OCI-M1 (cell line): ENCODE measurements at regions not wholly inside any gene's neighbourhood (a gene's known extent, or its start where the extent isn't known, plus 50 kb on each side); places are given as distances from the start of the nearest gene placed in this dataset.
A peak's percentile ranks its signal among the peaks of the same experiment; 100 is the strongest.

Experiments
- DNase-seq: peaks from one replicate; lab custom pipeline; 2025; lab: John Stamatoyannopoulos, UW

DNA sequence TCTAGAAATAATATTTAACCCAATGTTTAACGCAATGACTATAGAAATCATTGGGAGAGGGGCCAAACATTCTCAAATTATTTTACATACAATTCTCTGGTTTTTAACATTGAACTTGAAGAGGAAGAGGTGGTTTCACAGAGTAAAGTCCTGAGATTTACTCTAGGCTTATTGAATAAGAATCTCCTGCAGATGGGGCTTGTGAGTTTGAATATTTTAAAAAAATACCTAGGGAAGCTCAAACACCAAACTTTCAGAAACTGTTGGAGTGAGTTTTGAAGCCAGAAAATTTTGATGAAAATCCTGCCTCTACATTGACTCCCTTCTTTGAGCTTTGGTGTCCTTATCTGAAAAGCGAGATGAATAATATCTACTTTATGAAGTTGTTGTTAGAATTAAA is 906.6 kb downstream of the TUSC7 start:
- DNase-seq, result no peak

- no peak for DNase-seq
Measured at GRCh38 chr3:117617906-117618305, 908.3 kb downstream of the TUSC7 start.

DNA sequence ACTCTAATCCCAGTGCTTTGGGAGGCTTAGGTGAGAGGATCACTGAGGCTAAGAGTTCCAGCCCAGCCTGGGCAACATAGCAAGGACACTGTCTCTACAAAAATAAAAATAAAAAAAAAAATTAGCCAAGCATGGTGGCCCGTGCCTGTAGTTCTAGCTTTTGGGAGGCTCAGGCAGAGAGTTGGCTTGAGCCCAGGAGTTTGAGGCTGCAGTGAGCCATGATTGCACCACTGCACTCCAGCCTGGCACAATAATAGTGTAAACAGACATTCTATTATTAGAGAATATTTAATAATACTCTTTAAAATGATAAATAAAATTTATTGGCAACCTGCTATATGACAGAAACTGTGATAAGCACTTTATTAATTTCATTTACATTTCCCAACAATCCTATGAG is 908.9 kb downstream of the TUSC7 start:
- DNase-seq, result no peak

DNA sequence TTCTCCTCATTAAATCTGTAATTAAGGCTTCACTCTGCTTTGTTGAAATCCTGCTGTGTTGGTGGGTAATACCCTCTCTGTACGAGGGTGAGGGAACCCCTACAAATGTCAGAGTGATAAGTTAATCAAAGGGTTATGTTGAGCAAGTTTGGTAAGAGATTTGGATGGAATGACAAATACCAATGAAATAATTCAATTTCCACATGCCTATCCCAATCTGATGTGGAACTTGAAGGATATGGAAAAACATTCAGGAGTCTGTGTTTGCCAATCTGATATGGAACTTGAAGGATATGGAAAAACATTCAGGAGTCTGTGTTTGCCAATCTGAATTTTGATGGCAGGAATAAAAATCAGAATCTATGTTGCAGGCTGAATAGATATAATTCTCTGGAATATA is 910.2 kb downstream of the TUSC7 start:
- no peak for DNase-seq

GRCh38 chr3:117622171-117622841 is 912.7 kb downstream of the TUSC7 start:
- DNase-seq, result no peak

DNA sequence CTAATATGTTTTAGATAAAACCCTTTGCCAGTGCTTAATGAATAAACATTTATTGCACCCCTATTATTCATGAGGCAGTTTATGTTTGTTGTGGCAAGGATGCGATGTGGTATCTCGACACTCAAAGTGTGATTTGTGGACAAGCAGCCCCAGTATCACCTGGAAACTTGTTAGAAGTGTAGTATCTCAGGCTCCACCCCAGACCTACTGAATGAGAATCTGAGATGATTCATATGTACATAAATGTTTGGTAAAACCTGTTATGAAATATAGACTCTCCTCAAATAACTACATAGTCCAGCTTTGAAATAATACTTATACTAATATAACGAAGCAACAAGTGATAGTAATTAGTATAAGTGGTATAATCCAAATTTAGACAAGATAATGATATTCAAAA is 914.8 kb downstream of the TUSC7 start:
- no peak for DNase-seq

GRCh38 chr3:117625174-117625573 is 915.6 kb downstream of the TUSC7 start:
- DNase-seq, result no peak

DNA sequence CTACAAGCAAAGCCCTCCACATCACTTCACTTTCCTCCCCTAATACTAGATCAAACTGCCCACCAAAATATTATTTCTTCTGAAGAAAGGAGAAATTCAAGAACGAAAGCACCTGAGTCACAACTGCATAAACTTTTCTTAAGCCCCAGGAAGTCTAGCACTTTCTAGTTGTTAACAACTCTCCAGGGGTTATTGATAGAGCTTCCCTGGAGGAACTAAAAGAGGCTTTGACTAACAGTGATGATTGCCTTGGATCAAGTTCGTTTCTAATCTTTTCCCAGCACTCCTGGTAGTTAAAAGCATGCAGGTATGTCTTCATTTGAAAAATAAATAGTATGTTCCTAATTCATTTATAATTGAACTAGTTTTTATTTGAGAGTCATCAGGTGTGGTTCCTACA is 917.0 kb downstream of the TUSC7 start:
- DNase-seq, result no peak

GRCh38 chr3:117628823-117629291 is 919.3 kb downstream of the TUSC7 start:
- DNase-seq, result no peak

DNA sequence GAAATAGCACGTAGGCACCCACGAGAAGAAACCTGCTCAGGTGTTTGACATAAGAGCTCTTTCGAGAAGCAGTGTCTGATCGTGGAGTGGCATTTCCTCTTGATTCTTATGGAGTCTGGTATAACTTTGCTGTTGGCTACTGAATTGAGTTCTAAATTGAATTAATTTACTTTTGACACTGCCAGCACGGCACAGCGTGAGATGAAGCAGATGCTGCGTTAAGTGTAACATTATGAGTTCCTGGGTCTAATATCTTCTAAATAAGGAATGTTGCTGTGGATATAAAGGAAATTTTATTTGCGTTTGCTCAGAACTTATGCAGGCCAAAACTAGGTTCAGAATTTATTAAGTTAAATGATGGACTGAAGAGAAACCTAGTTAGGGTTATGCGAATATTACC is 919.9 kb downstream of the TUSC7 start:
- no peak for DNase-seq

DNA sequence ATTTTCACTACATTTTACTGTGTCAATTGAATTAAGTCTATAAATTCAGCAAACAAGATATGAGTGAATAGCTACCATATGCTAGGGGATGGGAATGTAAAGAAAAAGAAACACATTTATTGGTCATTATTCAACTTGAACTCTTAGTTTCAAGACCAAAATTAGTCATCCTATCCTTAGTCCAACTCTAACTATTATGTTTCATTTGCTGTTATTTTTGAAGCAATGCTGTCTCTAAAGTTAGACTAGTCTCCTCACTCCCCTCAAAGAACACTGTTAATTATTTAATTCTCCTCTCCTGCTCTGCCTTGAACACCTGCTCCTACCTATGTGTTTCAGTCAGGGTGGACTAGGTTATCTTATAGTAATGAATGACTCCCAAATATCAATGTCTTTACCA is 920.9 kb downstream of the TUSC7 start:
- no peak for DNase-seq

DNA sequence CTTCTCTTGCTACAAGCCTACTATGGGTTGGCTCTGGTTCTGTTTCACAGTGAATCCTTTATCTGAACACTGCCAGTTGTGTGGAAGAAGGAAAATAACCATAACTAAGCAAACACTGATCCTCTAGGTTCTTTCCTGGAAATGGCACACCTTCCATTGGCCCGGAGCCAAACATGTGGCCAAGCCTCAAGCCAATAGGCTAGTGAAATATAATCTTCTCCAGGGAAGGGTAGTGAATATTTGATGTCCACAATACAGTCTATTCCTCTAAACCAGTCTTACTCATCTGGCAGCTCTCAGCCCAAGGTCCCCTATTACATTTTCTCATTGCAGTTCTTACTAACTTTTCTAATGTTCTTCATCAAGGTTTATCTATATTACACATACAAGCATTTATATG is 921.3 kb downstream of the TUSC7 start:
- DNase-seq, result no peak

- no peak for DNase-seq
Measured at GRCh38 chr3:117631781-117632180, 922.2 kb downstream of the TUSC7 start.

GRCh38 chr3:117632191-117632590 is 922.6 kb downstream of the TUSC7 start:
- DNase-seq, result no peak

GRCh38 chr3:117633207-117633606 is 923.6 kb downstream of the TUSC7 start:
- DNase-seq, result no peak

DNA sequence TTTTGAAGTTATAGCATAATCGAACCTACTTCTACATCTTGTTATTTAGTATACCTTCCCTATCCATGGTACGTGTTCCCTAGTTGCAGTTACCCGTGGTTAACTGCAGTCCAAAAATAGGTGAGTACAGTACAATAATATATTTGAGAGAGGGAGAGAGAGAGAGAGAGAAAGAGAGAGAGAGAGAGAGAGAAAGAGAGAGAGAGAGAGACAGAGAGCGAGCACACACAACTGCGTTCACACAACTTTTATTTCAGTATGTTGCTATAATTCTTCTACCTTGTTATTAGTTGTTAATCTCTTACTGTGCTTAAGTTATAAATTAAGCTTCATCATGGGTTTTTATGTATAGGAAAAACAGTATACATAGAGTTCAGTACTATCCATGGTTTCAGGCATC is 928.1 kb downstream of the TUSC7 start:
- DNase-seq, result no peak

GRCh38 chr3:117644203-117644602 is 934.6 kb downstream of the TUSC7 start:
- DNase-seq, result no peak

- no peak for DNase-seq
Measured at GRCh38 chr3:117645561-117646242, 936.1 kb downstream of the TUSC7 start.

GRCh38 chr3:117647435-117647834 is 937.9 kb downstream of the TUSC7 start:
- DNase-seq, result no peak

DNA sequence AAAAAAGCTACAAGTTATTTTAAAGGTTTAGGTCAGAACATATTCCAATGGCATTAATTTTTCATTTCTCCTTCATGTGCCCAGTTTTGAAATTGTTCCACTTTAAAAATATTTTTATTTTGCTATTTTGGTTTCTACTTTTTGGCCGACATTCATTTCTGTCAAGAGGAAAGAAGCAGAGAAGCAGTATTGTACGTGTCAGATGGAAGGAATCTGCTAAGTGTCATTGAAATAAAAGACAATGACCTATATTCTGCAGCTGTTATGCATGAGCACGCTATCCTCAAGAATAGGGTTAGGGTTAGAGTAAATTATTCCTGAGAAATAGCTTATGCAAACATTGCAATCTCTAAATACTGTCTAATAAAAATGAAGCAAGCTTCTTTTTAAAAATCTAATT is 941.7 kb downstream of the TUSC7 start:
- DNase-seq, result no peak

GRCh38 chr3:117656391-117656790 is 946.8 kb downstream of the TUSC7 start:
- DNase-seq, result no peak

DNA sequence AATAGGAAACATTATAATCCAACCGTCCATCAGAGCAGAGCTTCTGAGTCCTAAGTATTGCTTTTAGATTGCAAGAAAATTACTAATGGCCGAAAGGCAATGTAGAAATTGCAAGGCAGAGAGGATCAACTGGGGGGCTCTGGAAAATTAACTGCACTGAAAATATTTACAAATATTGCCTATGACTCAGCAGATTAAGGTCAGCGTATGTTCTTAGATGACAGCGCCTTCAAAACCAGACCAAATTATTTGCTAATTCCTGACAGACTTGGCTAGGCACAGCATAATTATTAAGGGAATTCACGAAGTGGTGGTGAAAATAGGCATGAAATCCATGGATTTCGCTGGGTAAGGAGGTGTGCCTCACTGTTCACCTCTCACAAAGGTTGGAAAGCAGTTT is 947.7 kb downstream of the TUSC7 start:
- DNase-seq, result no peak

GRCh38 chr3:117660941-117661817 is 951.6 kb downstream of the TUSC7 start:
- DNase-seq, result peak; percentile 10
